A673 (cell line): ENCODE measurements at regions not wholly inside any gene's neighbourhood (a gene's known extent, or its start where the extent isn't known, plus 50 kb on each side); places are given as distances from the start of the nearest gene placed in this dataset.

Experiments used
- BruUV-seq: library from RNA; stranded (reverse); fragments of 400-500 nt; replicated peaks from 2 replicates; lab custom pipeline; 2021; lab: Mats Ljungman, UMichigan
- CTCF ChIA-PET: fragments of 300-600 bp; sonication (Branson Sonifier 250); formaldehyde crosslinking; loops from one replicate; lab custom pipeline; 2022; ENCODE audit warnings: antibody characterized with exemption; lab: Charles Lee
- POLR2A ChIA-PET: fragments of 300-600 bp; sonication (Branson Sonifier 250); formaldehyde crosslinking; loops from one replicate; lab custom pipeline; 2022; ENCODE audit warnings: antibody characterized with exemption; ENCODE audit not compliant: low non-redundant PET; lab: Charles Lee
- DNase-seq: peaks from one replicate; pipeline ENCODE4 v3.0.0-alpha.2; 2015; ENCODE audit warnings: low spot score
- H3K27ac ChIP-seq: fragments of 200-600 bp; sonication (generic); 2 replicates; pipeline ENCODE4 v1.5.1; 2016; ENCODE audit warnings: mixed run types, low read depth, mild to moderate bottlenecking, mixed read lengths, antibody characterized with exemption, low read length; ENCODE audit not compliant: poor library complexity, severe bottlenecking
- H3K27me3 ChIP-seq: fragments of 200-600 bp; sonication (generic); replicated peaks from 2 replicates; pipeline ENCODE4 v1.6.1; 2017; ENCODE audit warnings: mixed run types, low read depth, mild to moderate bottlenecking, mixed read lengths, antibody characterized with exemption, low read length; ENCODE audit not compliant: insufficient read depth, poor library complexity
- H3K36me3 ChIP-seq: fragments of 200-600 bp; sonication (generic); 2 replicates; pipeline ENCODE4 v1.6.1; 2016; ENCODE audit warnings: mixed run types, mild to moderate bottlenecking, mixed read lengths, antibody characterized with exemption, low read length; ENCODE audit not compliant: insufficient read depth, poor library complexity, severe bottlenecking
- H3K4me1 ChIP-seq: fragments of 200-600 bp; sonication (generic); 2 replicates; pipeline ENCODE4 v1.6.1; 2017; ENCODE audit warnings: mixed run types, mild to moderate bottlenecking, mixed read lengths, antibody characterized with exemption, low read length; ENCODE audit not compliant: insufficient read depth, poor library complexity, severe bottlenecking
- H3K4me3 ChIP-seq: fragments of 200-600 bp; sonication (generic); 2 replicates; pipeline ENCODE4 v1.5.1; 2016; ENCODE audit warnings: low read depth, mixed run types, mild to moderate bottlenecking, mixed read lengths, low read length; ENCODE audit not compliant: poor library complexity, severe bottlenecking
- H3K9me3 ChIP-seq: fragments of 200-600 bp; sonication (generic); 2 replicates; pipeline ENCODE4 v1.6.1; 2016; ENCODE audit warnings: mixed run types, low read depth, mild to moderate bottlenecking, mixed read lengths, antibody characterized with exemption, low read length; ENCODE audit not compliant: poor library complexity, severe bottlenecking
- CTCF ChIP-seq: fragments of 300-800, 200-600 bp; sonication (generic); conservative IDR thresholded peaks from 2 replicates; pipeline ENCODE4 v1.5.1; 2017; ENCODE audit warnings: low read depth, mild to moderate bottlenecking, antibody characterized with exemption, low read length, moderate library complexity, mixed read lengths
- EZH2 ChIP-seq: fragments of 200-600 bp; sonication (generic); IDR thresholded peaks from 2 replicates; pipeline ENCODE4 v1.6.1; 2017; ENCODE audit warnings: borderline replicate concordance, low read depth, mild to moderate bottlenecking, mixed read lengths, antibody characterized with exemption, low read length; ENCODE audit not compliant: poor library complexity, severe bottlenecking
- intact Hi-C: fragments of 100-400 bp; cut with micrococcal nuclease; formaldehyde crosslinking; loops from one replicate; pipeline ENCODE4 v1.10.0; 2022; ENCODE audit not compliant: unreplicated experiment

GRCh38 chr14:83153081-83153480, 1619.4 kb upstream of the SEL1L start:
- BruUV-seq: no TSS peak
- intact Hi-C loops: no loop called here
- no peaks in the 10 kb centered on the region for H3K4me1 ChIP-seq

GRCh38 chr14:83162361-83162929, 1628.8 kb upstream of the SEL1L start:
- intact Hi-C loops: no loop called here
- H3K27me3 ChIP-seq: no peaks in the 10 kb centered on the region
- H3K27ac ChIP-seq: no peak overlapping the region
- TF ChIP-seq CTCF (no peak), EZH2 (no peak)
- no peak overlapping the region for H3K4me3 ChIP-seq
- POLR2A ChIA-PET: no interaction called here
- BruUV-seq: no TSS peak
- no peak for DNase-seq
- H3K36me3 ChIP-seq: no peaks in the 10 kb centered on the region
- H3K4me1 ChIP-seq: peaks cover 6% of the 10 kb centered on the region
- no peaks in the 10 kb centered on the region for H3K9me3 ChIP-seq
- CTCF ChIA-PET: no interaction called here

More at GRCh38 chr14:83153081-83153480, 1619.4 kb upstream of the SEL1L start:
- no peak overlapping the region for H3K4me3 ChIP-seq
- CTCF ChIA-PET: no interaction called here
- no peaks in the 10 kb centered on the region for H3K36me3 ChIP-seq
- TF ChIP-seq CTCF (no peak), EZH2 (no peak)
- DNase-seq: no peak
- POLR2A ChIA-PET: no interaction called here
- H3K27ac ChIP-seq: no peak overlapping the region
- H3K27me3 ChIP-seq: no peaks in the 10 kb centered on the region
- H3K9me3 ChIP-seq: no peaks in the 10 kb centered on the region

GRCh38 chr14:83163016-83163415, 1629.4 kb upstream of the SEL1L start:
- BruUV-seq: no TSS peak
- TF ChIP-seq EZH2 (no peak), CTCF (no peak)
- Histone ChIP-seq H3K4me1 (peaks cover 6% of the 10 kb centered on the region), H3K27ac (no peak overlapping the region), H3K27me3 (no peaks in the 10 kb centered on the region), H3K4me3 (no peak overlapping the region), H3K36me3 (no peaks in the 10 kb centered on the region), H3K9me3 (no peaks in the 10 kb centered on the region)
- CTCF ChIA-PET: no interaction called here
- DNase-seq: no peak
- intact Hi-C loops: no loop called here
- POLR2A ChIA-PET: no interaction called here
